ENCODE measurements at regions not wholly inside any gene's neighbourhood (a gene's known extent, or its start where the extent isn't known, plus 50 kb on each side); places are given as distances from the start of the nearest gene placed in this dataset.

DNA sequence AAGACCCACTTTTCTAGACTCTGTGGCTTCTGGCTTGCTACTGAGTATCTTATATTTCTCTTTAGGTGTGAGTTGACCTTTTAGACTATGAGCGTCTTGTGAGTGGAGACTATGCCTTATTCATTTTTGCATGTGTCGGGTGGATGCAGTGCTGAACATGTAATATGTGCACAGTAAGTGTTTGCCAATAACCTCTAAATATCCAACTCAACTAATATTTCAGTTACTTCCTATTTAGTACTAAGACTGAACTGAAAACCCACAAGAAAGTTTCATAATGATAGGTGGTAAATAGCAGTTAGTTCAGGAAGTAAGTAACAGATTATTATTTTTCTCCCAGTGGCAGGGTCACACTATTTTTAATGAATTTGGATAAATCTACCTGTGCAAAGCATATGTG is 269.3 kb downstream of the KCNRG start:
- TF ChIP-seq PPARA (CRISPR knock-in tag; IDR thresholded peaks at IDR 0.05; ENCODE audit: borderline replicate concordance) (no peak), GLIS3 (CRISPR knock-in tag; IDR thresholded peaks at IDR 0.05) (no peak), RARB (CRISPR knock-in tag; IDR thresholded peaks at IDR 0.05) (no peak), ARNTL (CRISPR knock-in tag; IDR thresholded peaks at IDR 0.05; ENCODE audit: borderline replicate concordance, low read depth) (no peak), TCF4 (CRISPR knock-in tag; IDR thresholded peaks at IDR 0.05; ENCODE audit: borderline replicate concordance) (no peak), BACH2 (CRISPR knock-in tag; IDR thresholded peaks at IDR 0.05; ENCODE audit: borderline replicate concordance) (no peak), CSDC2 (CRISPR knock-in tag; IDR thresholded peaks at IDR 0.05) (no peak), ESRRG (CRISPR knock-in tag; IDR thresholded peaks at IDR 0.05) (no peak)
- TF ChIP-seq, protein P1, sequence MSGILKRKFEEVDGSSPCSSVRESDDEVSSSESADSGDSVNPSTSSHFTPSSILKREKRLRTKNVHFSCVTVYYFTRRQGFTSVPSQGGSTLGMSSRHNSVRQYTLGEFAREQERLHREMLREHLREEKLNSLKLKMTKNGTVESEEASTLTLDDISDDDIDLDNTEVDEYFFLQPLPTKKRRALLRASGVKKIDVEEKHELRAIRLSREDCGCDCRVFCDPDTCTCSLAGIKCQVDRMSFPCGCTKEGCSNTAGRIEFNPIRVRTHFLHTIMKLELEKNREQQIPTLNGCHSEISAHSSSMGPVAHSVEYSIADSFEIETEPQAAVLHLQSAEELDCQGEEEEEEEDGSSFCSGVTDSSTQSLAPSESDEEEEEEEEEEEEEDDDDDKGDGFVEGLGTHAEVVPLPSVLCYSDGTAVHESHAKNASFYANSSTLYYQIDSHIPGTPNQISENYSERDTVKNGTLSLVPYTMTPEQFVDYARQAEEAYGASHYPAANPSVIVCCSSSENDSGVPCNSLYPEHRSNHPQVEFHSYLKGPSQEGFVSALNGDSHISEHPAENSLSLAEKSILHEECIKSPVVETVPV (CRISPR knock-in tag; IDR thresholded peaks at IDR 0.05), result no peak
- TF ChIP-seq, protein P2, sequence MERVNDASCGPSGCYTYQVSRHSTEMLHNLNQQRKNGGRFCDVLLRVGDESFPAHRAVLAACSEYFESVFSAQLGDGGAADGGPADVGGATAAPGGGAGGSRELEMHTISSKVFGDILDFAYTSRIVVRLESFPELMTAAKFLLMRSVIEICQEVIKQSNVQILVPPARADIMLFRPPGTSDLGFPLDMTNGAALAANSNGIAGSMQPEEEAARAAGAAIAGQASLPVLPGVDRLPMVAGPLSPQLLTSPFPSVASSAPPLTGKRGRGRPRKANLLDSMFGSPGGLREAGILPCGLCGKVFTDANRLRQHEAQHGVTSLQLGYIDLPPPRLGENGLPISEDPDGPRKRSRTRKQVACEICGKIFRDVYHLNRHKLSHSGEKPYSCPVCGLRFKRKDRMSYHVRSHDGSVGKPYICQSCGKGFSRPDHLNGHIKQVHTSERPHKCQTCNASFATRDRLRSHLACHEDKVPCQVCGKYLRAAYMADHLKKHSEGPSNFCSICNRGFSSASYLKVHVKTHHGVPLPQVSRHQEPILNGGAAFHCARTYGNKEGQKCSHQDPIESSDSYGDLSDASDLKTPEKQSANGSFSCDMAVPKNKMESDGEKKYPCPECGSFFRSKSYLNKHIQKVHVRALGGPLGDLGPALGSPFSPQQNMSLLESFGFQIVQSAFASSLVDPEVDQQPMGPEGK (CRISPR knock-in tag; IDR thresholded peaks at IDR 0.05; ENCODE audit: borderline replicate concordance), result no peak
- TF ChIP-seq, protein P3, sequence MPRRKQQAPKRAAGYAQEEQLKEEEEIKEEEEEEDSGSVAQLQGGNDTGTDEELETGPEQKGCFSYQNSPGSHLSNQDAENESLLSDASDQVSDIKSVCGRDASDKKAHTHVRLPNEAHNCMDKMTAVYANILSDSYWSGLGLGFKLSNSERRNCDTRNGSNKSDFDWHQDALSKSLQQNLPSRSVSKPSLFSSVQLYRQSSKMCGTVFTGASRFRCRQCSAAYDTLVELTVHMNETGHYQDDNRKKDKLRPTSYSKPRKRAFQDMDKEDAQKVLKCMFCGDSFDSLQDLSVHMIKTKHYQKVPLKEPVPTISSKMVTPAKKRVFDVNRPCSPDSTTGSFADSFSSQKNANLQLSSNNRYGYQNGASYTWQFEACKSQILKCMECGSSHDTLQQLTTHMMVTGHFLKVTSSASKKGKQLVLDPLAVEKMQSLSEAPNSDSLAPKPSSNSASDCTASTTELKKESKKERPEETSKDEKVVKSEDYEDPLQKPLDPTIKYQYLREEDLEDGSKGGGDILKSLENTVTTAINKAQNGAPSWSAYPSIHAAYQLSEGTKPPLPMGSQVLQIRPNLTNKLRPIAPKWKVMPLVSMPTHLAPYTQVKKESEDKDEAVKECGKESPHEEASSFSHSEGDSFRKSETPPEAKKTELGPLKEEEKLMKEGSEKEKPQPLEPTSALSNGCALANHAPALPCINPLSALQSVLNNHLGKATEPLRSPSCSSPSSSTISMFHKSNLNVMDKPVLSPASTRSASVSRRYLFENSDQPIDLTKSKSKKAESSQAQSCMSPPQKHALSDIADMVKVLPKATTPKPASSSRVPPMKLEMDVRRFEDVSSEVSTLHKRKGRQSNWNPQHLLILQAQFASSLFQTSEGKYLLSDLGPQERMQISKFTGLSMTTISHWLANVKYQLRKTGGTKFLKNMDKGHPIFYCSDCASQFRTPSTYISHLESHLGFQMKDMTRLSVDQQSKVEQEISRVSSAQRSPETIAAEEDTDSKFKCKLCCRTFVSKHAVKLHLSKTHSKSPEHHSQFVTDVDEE (CRISPR knock-in tag; IDR thresholded peaks at IDR 0.05), result no peak
- TF ChIP-seq, protein P4, sequence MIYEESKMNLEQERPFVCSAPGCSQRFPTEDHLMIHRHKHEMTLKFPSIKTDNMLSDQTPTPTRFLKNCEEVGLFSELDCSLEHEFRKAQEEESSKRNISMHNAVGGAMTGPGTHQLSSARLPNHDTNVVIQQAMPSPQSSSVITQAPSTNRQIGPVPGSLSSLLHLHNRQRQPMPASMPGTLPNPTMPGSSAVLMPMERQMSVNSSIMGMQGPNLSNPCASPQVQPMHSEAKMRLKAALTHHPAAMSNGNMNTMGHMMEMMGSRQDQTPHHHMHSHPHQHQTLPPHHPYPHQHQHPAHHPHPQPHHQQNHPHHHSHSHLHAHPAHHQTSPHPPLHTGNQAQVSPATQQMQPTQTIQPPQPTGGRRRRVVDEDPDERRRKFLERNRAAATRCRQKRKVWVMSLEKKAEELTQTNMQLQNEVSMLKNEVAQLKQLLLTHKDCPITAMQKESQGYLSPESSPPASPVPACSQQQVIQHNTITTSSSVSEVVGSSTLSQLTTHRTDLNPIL (CRISPR knock-in tag; IDR thresholded peaks at IDR 0.05; ENCODE audit: low read depth), result no peak
- ATAC-seq, result no peak

GRCh38 chr13:50285283-50285682 is 270.0 kb downstream of the KCNRG start:
- no peak for ATAC-seq

More at GRCh38 chr13:50285283-50285682, 270.0 kb downstream of the KCNRG start:
- TF ChIP-seq TOX (CRISPR knock-in tag; IDR thresholded peaks at IDR 0.05; ENCODE audit: borderline replicate concordance) (no peak), ISL1 (CRISPR knock-in tag; IDR thresholded peaks at IDR 0.05) (no peak), ZFP3 (CRISPR knock-in tag; IDR thresholded peaks at IDR 0.05) (no peak), POU6F1 (CRISPR knock-in tag; IDR thresholded peaks at IDR 0.05; ENCODE audit: borderline replicate concordance, low read depth) (no peak), ZFP30 (CRISPR knock-in tag; IDR thresholded peaks at IDR 0.05) (no peak), ZNF8 (CRISPR knock-in tag; IDR thresholded peaks at IDR 0.05) (no peak), ESRRG (CRISPR knock-in tag; IDR thresholded peaks at IDR 0.05) (no peak), ZNF565 (CRISPR knock-in tag; conservative IDR thresholded peaks at IDR 0.05; ENCODE audit: low read depth) (no peak), RARB (CRISPR knock-in tag; IDR thresholded peaks at IDR 0.05) (no peak), BACH2 (CRISPR knock-in tag; IDR thresholded peaks at IDR 0.05; ENCODE audit: borderline replicate concordance) (no peak), PPARA (CRISPR knock-in tag; IDR thresholded peaks at IDR 0.05; ENCODE audit: borderline replicate concordance) (no peak), ZC3H10 (CRISPR knock-in tag; IDR thresholded peaks at IDR 0.05) (no peak), OSR1 (CRISPR knock-in tag; IDR thresholded peaks at IDR 0.05) (no peak), SNAI2 (CRISPR knock-in tag; IDR thresholded peaks at IDR 0.05) (no peak), ARNTL (CRISPR knock-in tag; IDR thresholded peaks at IDR 0.05; ENCODE audit: borderline replicate concordance, low read depth) (no peak), TCF4 (CRISPR knock-in tag; IDR thresholded peaks at IDR 0.05; ENCODE audit: borderline replicate concordance) (no peak)
- TF ChIP-seq, protein P4 (CRISPR knock-in tag; IDR thresholded peaks at IDR 0.05; ENCODE audit: low read depth), result no peak
- TF ChIP-seq, protein P2 (CRISPR knock-in tag; IDR thresholded peaks at IDR 0.05; ENCODE audit: borderline replicate concordance), result no peak

Data from SK-N-SH treated with all-trans-retinoic acid at 6 μM for 48 hours (cell line).